Heart right ventricle (tissue), 16 donors: ENCODE measurements at regions not wholly inside any gene's neighbourhood (a gene's known extent, or its start where the extent isn't known, plus 50 kb on each side); places are given as distances from the start of the nearest gene placed in this dataset.

Source experiments
- ATAC-seq, 8 donors: fragments of 200-7000 bp; cut with Tn5 transposase; one replicate each; pipeline ENCODE4 v1.9.1; 2020; ENCODE audit warnings: mild to moderate bottlenecking in 8 of 8, moderate library complexity in 8 of 8, moderate number of reproducible peaks in 1 of 8
- DNase-seq, 2 donors: peaks; one replicate each; pipeline ENCODE4 v3.0.0-alpha.2; 2020
- H3K27ac ChIP-seq, 10 donors: fragments of 200-600 bp; sonication (generic) in 2 of 10; one replicate each; pipeline versions ENCODE4 v1.5.0 to v1.8.0; 2020 to 2022; ENCODE audit warnings: mild to moderate bottlenecking in 3 of 10
- H3K27me3 ChIP-seq, 7 donors: fragments of 200-600 bp; one replicate each; pipeline ENCODE4 v1.8.0; 2021 to 2022; ENCODE audit warnings: mild to moderate bottlenecking in 2 of 7
- H3K36me3 ChIP-seq, 9 donors: fragments of 200-600 bp; sonication (generic) in 1 of 9; one replicate each; pipeline versions ENCODE4 v1.5.0 to v1.8.0; 2020 to 2022; ENCODE audit warnings: mild to moderate bottlenecking in 2 of 9
- H3K4me1 ChIP-seq, 9 donors: fragments of 200-600 bp; sonication (generic) in 1 of 9; one replicate each; pipeline versions ENCODE4 v1.5.0 to v1.8.0; 2020 to 2022; ENCODE audit warnings: mild to moderate bottlenecking in 4 of 9
- H3K4me3 ChIP-seq, 10 donors: fragments of 200-600 bp; sonication (generic) in 2 of 10; one replicate each; pipeline versions ENCODE4 v1.5.0 to v1.8.0; 2020 to 2022; ENCODE audit warnings: mild to moderate bottlenecking in 7 of 10, moderate library complexity in 2 of 10
- H3K9me3 ChIP-seq, 11 donors: fragments of 200-600 bp in 10 of 11; sonication (generic) in 2 of 11; one replicate each; pipeline versions ENCODE4 v1.5.0 to v1.8.0; 2013 to 2022; ENCODE audit warnings: mild to moderate bottlenecking in 2 of 11, control low read depth in 1 of 11, moderate library complexity in 1 of 11
- CTCF ChIP-seq, 9 donors: fragments of 200-600 bp; sonication (generic) in 2 of 9; IDR thresholded peaks; one replicate each; pipeline versions ENCODE4 v1.5.0 to v1.8.0; 2021 to 2022; ENCODE audit warnings: antibody characterized with exemption in 9 of 9, mild to moderate bottlenecking in 5 of 9, moderate library complexity in 1 of 9
- WGBS, 2 donors: extraction: QIAGEN DNeasy Blood & Tissue Kit; methylation state at CpG; one replicate each; pipeline ENCODE4 v1.1.7; 2013; ENCODE audit warnings: inconsistent platforms in 1 of 2; 5-methylcytosine and 5-hydroxymethylcytosine counted together
- intact Hi-C, 10 donors: fragments of 100-400 bp; cut with DNase I; formaldehyde crosslinking; loops; one replicate each; pipeline versions ENCODE4 v1.11.1 to v1.14.2; 2022
- donor health status: Arrhythmogenic right ventricular cardiomyopathy.
- donor health status: ischemic (EF 13 %, LVEDD 7.1; RV severe dilation, severe dysfunction).
- donor health status: healthy with polysubstance abuse.
- donor health status: DM: no; HTN: yes; CAD: no.
- donor health status: DM: no; HTN: no; CAD: no.
- donor health status: ischemic (EF 25% LVEDD 6.9; RV normal size, moderate dysfunction).
- donor health status: ischemic (EF 25% LVEDD 5.7; RV mildly dilated, moderate dysfunction).
- donor health status: healthy.
- donor health status: DM: yes; HTN: yes; CAD: no.
- donor health status: Ischemic cardiomyopathy.
- donor health status: ischemic (EF 35%, LVEDD 5.7; RV mildly dilated, moderate dysfunction).
- donor health status: nonischemic (EF 11% LVEDD 7.7; RV severe dilation, severe dysfunction).
- donor health status: DM: yes; HTN: yes; CAD: no.
- donor health status: PGD.
- donor health status: ischemic (EF 29% LVEDD 5.4; RV normal size, mild dysfunction).
- donor health status: nonischemic (EF 23%, LVEDD 6.1; RV moderate dilation, normal function).

- WGBS, 2 donors = 38 to 47% methylated on average over 4 of the region's 4 CpGs
- H3K36me3 ChIP-seq = no peaks in the 10 kb centered on the region
- no peaks in the 10 kb centered on the region for H3K4me1 ChIP-seq
- DNase-seq (no peak), ATAC-seq (no peak)
- no peak overlapping the region for H3K4me3 ChIP-seq
- no peak overlapping the region for H3K27ac ChIP-seq
- H3K27me3 ChIP-seq = no peaks in the 10 kb centered on the region
- H3K9me3 ChIP-seq = peaks cover 0 to 5% (median 0%) of the 10 kb centered on the region in 11 donors
- TF ChIP-seq CTCF (IDR thresholded peaks at IDR 0.05) = no peak
- intact Hi-C loops = no loop called here
Measured at GRCh38 chr16:63185235-63185780, 1149.1 kb upstream of the CDH8 start.

GRCh38 chr16:63183743-63184142, 1147.5 kb upstream of the CDH8 start:
- ATAC-seq (no peak), DNase-seq (no peak)
- Histone ChIP-seq H3K4me1 (no peaks in the 10 kb centered on the region), H3K9me3 (peaks cover 0 to 5% (median 0%) of the 10 kb centered on the region in 11 donors), H3K36me3 (no peaks in the 10 kb centered on the region), H3K27me3 (no peaks in the 10 kb centered on the region), H3K27ac (no peak overlapping the region), H3K4me3 (no peak overlapping the region)
- intact Hi-C loops = no loop called here
- 56 to 63% methylated on average over 2 of the region's 2 CpGs for WGBS, 2 donors
- TF ChIP-seq CTCF (IDR thresholded peaks at IDR 0.05) = no peak

- DNase-seq (no peak), ATAC-seq (no peak)
- Histone ChIP-seq H3K27me3 (no peaks in the 10 kb centered on the region), H3K36me3 (no peaks in the 10 kb centered on the region), H3K4me3 (no peak overlapping the region), H3K4me1 (no peaks in the 10 kb centered on the region), H3K9me3 (peaks cover 0 to 6% (median 0%) of the 10 kb centered on the region in 11 donors), H3K27ac (no peak overlapping the region)
- no peak for TF ChIP-seq CTCF (IDR thresholded peaks at IDR 0.05)
- intact Hi-C loops = no loop called here
Measured at GRCh38 chr16:63175313-63175712, 1139.1 kb upstream of the CDH8 start.

GRCh38 chr16:63174801-63175200, 1138.6 kb upstream of the CDH8 start:
- H3K4me3 ChIP-seq = no peak overlapping the region
- H3K27me3 ChIP-seq = no peaks in the 10 kb centered on the region
- intact Hi-C loops = no loop called here
- no peaks in the 10 kb centered on the region for H3K36me3 ChIP-seq
- no peak overlapping the region for H3K27ac ChIP-seq
- H3K9me3 ChIP-seq = peaks cover 0 to 6% (median 0%) of the 10 kb centered on the region in 11 donors
- DNase-seq = no peak
- H3K4me1 ChIP-seq = no peaks in the 10 kb centered on the region
- no peak for ATAC-seq
- TF ChIP-seq CTCF (IDR thresholded peaks at IDR 0.05) = no peak
